Hepatic stellate cell (primary cell): ENCODE measurements at regions not wholly inside any gene's neighbourhood (a gene's known extent, or its start where the extent isn't known, plus 50 kb on each side); places are given as distances from the start of the nearest gene placed in this dataset.
"Not testable (repeated sequence)": the region's sequence is repeated elsewhere in the genome, so short reads cannot be mapped to it uniquely, and the experiment has no call there.

Experiments
- DNase-seq: peaks from one replicate; pipeline ENCODE4 v3.0.0; 2011; ENCODE audit warnings: low spot score

DNA sequence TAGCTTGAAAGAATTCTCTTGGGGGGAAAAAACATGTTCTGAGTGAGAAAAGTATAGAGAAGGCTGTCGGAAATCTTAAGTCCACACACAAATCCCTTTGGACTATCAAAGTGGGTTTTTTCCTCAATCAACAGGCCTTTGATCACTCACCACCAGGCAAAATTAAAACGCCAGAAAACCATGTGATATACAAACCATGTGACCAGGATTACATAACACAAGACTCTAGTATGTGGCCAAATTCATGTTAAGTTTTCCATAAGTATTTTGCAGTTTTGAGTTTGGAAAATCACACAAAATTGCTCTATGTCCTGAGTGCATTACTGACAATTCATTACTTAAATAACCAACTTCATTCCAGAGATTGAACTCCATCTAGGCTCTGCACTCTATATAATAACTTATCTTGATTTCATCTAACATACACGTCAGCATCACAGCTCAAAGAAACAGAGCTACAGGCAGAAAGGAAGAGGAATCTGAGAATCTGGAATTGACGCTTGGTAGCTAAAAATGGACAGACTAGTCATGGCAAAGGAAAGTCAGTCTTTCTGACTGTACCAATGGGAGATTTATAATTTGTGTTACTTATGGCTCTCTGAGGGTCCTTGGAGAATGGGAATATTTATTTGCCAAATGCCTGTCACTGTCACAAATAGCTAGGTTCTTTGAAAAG is 383.5 kb downstream of the SFMBT2 start:
- no peak for DNase-seq

GRCh38 chr10:7026818-7027217 is 384.0 kb downstream of the SFMBT2 start:
- DNase-seq = no peak

- no peak for DNase-seq
Observed at GRCh38 chr10:7025296-7025695, 385.5 kb downstream of the SFMBT2 start.

GRCh38 chr10:7015457-7015856 is 395.4 kb downstream of the SFMBT2 start:
- DNase-seq = no peak

DNA sequence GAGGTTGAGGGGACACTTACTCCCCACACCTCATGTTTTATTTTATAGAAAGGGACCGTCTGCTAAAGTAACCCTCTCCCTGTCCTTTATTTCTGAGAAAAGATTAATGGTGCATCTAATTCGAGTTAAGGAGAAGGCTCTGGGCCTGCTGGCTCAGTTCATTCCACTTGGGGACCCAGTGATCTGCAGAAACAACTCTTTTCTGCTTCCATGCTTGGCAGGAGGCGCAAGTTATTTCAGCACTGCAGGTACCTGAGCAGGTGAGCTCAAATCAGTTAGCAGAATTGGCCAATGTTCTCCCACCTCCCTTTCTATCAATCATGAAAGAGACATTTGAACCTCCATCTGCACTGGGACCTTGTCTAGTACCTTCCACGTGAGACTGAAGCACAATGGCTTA is 396.1 kb downstream of the SFMBT2 start:
- DNase-seq = no peak

DNA sequence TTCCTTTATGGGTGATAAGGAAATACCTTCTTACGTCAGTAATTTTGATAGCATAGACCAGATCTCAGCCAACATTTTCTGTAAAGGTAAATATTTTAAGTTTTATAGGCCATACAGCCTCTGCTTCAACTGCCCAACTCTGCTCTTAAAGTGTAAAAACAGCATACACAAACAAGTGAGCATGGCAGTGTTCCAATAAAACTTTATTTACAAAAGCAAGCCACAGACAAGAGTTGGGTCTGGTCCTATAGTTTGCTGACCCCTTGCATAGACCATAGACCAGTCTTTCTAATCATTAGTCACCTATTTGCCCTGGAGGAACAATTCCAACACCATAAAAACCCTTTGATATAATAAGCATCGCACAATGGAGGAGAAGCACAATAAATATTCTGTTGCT is 398.8 kb downstream of the SFMBT2 start:
- no peak for DNase-seq

- no peak for DNase-seq
Observed at GRCh38 chr10:7008645-7009044, 402.2 kb downstream of the SFMBT2 start.

DNA sequence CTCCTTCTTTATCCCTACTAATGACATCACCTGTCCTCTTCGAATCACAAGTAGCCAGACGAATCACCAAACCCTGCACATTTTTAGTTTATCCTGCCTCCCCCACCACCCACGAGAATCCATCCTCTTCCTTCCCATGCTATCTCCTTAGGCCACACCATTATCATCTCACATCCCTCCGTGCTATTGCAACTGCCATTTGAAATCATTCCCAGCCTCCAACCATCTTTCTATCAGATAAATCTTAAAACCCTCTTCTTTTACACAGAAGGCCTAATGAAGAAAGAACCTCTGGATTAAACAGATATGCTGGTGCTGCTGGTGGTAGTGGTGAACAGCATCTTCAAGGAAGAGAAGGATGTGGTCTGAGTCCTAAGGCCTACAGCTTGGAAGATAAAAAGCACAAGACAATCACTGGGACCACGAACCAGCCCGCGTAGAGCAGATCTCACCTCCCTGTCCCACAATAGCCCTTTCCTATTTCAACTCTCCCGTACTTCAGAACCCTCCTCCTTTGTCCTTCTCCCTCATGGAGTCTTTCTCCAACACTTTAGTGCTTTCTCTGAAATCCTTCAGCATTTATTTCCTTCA is 403.1 kb downstream of the SFMBT2 start:
- no peak for DNase-seq

DNA sequence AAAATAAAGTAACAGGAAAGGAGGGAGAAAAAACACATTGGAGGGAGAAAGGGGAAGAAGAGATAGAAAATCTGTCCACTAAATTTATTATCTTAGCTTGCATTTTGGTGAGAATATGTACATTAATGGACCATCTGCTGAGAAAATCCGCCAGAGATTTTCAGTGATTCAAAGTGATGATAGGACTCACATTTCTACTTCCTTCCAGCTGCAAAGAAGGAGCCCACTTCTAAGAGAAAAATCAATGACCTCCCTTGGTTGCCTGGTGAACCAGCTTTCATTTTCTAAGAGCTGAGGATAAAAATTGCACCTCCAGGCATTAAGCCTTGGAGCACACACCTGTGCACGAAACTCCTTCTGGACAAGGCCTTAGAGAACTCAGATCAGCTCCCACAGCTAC is 404.3 kb downstream of the SFMBT2 start:
- DNase-seq = no peak

DNA sequence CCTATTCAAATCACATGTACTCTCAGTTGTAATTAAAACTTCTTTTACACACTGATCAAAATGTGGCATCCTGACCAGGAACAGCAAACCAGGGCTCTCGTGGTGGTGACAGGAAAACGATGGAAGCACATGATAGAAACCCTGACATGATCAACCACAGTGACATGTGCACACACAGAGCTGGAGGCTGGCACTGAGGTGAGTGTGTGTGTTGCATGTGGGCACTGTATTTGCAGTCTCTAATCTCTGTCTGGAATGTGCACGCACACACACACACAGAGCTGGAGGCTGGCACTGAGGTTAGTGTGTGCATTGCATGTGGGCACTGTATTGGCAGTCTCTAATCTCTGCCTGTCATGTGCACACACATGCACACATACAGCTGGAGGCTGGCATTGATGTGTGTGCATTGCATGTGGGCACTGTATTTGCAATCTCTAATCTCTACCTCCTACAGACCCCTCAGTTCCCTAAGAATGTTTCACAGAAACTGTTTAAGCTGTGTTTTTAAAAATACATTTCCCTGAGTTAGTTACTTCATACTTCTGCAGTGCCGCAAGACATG is 406.9 kb downstream of the SFMBT2 start:
- DNase-seq = no peak

DNA sequence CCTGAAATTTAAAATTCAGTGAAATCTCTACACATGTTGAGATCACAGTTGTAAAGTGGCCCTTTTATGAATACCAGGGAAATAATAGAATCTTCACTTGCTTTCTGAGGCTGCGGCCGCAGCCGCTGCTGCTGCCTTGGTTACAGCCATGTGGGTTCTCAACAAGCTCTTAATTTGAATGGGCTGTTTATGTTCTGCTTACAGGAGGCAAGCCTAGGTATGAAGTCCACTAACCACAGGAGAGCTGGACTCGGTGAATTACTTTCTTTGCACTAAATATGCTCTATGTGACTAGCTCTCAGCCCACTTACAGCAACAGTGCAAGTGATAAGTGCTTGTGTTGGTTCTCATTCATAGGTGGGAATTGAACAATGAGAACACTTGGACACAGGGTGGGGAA is 410.8 kb downstream of the SFMBT2 start:
- DNase-seq = no peak

GRCh38 chr10:6999232-6999925 is 411.5 kb downstream of the SFMBT2 start:
- DNase-seq = no peak

GRCh38 chr10:6997509-6997908 is 413.3 kb downstream of the SFMBT2 start:
- no peak for DNase-seq

- no peak for DNase-seq
Observed at GRCh38 chr10:6996431-6996830, 414.4 kb downstream of the SFMBT2 start.

DNA sequence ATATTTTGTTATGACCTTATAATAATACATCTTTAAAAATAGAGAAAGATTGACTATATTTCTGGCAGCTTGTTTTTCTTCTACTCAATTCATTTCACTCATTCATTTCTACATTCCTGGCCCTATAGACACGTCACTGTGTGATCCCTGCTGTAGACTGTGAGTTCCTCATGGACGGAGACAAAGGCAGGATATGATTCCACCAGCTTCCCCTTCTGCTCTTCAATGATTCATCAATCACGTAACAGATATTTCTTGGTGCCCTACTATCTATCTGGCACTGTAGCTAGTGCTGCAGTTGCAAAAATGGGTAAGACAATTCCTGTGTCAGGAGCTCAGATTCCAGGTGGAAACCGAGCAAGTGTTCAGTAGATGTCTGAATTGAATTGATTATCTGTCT is 415.0 kb downstream of the SFMBT2 start:
- no peak for DNase-seq

DNA sequence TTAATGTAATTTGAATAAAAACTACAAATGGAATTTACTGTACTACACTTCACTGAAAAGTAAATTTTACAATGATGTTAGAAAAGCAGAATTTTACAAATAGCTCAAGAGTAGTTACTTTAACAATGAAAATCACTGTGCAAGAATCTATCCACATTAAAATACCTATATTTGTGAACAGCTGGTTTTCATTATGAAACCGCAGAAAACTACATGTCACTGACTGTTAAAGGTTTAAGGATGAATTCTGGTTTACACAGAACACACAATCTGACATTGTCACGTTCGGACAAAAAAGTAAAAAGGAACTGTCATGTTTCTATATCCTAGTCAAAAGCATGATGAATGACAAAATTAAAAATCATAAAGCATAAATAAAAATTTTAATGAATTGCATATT is 415.3 kb upstream of the PRKCQ start:
- DNase-seq = no peak

DNA sequence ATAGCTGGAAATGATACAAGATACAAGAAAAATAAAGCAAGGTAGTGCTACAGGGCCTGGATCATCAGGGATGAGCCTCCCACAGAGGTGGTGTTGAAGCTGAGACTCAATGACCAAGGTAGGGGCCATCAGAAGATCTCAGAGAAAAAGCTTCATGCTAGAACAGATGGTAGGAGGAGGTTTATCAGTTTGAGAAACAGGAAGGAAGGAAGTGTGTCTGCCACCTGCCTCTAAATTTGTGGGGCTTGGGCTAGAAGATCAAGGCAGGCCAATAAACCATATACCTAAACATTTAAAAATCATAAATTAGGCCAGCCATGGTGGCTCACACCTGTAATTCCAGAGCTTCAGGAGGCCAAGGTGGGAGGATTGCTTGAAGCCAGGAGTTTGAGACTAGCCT is 410.8 kb upstream of the PRKCQ start:
- no peak for DNase-seq

- DNase-seq = no peak
Observed at GRCh38 chr10:6988654-6989053, 408.6 kb upstream of the PRKCQ start.

- DNase-seq = no peak
Observed at GRCh38 chr10:6987536-6987945, 407.5 kb upstream of the PRKCQ start.

DNA sequence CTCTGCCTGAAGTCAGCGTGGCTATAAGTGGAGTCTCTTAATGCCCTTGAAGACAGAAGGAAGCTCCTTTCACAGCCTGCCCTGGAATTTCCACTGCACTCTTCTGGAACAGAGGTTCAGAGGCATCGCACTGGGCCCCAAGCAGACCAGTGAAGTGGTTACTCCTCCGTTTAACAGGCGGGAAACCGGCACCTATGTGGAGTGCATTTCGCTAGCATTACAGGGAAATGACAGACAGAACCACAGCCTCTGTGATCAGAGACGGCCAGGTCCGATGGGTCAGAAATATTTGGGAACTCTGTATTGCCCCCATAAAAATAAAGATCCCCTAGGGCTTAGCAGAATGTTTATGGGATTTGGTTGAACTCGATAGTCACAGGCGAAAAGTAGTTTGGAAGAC is 406.9 kb upstream of the PRKCQ start:
- no peak for DNase-seq

DNA sequence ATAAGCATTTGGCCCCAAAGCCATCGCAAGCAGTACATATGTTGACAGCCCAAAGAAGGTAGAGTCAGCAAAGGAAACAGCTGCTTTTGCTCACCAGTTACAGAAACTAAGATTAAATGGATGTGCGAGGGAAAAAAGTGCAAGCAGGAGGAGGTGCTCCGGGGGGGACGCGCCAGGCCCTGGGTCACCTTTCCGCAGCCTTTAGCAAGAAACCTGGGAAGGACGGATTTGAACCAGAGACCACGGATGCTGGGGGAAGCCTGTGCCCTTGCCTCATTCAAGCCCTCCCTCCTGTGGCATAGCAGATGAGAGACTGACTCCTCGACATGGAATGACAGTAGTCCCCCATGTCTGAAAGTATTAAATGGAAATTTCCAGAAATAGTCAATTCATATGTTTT is 405.6 kb upstream of the PRKCQ start:
- DNase-seq = no peak

DNA sequence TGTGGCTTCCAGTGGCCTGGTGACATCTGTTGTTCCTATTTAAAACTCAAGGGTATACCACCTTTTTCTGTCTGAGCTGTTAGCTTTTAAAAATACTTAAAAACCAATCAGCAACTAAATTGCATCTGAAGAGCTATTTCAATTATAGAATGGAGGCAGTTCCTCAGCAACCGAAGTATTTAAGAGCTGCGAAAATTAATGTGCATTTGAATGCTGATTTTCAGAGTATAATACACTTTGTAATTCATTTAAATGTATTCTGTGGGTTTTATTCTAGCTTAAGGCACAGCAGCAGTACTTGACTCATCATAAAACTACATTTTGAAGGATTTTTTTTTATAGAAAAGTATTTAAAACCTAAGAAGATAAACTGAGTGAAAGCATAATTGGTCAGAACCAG is 404.9 kb upstream of the PRKCQ start:
- no peak for DNase-seq

GRCh38 chr10:6984016-6984415 is 403.9 kb upstream of the PRKCQ start:
- not testable (repeated sequence) for DNase-seq
